Progenitor cell of endocrine pancreas (in vitro differentiated cells): ENCODE measurements at regions not wholly inside any gene's neighbourhood (a gene's known extent, or its start where the extent isn't known, plus 50 kb on each side); places are given as distances from the start of the nearest gene placed in this dataset.

Experiments
- DNase-seq: peaks from one replicate; pipeline ENCODE4 v3.0.0; 2021; ENCODE audit warnings: low spot score; ENCODE audit not compliant: unreplicated experiment
- H3K27ac Mint-ChIP-seq: 2 replicates; pipeline ENCODE4 v1.8.0; 2021; ENCODE audit warnings: mild to moderate bottlenecking, moderate library complexity, mixed read lengths
- H3K27me3 Mint-ChIP-seq: 2 replicates; pipeline ENCODE4 v1.8.0; 2021; ENCODE audit warnings: mixed read lengths
- H3K36me3 Mint-ChIP-seq: 2 replicates; pipeline ENCODE4 v1.8.0; 2022; ENCODE audit warnings: mixed read lengths; ENCODE audit not compliant: insufficient read depth
- H3K4me1 Mint-ChIP-seq: 2 replicates; pipeline ENCODE4 v1.8.0; 2021; ENCODE audit warnings: low read depth, mixed read lengths
- H3K4me3 Mint-ChIP-seq: 2 replicates; pipeline ENCODE4 v1.8.0; 2021; ENCODE audit warnings: low read depth, mild to moderate bottlenecking, moderate library complexity, mixed read lengths
- H3K9me3 Mint-ChIP-seq: 2 replicates; pipeline ENCODE4 v1.8.0; 2021; ENCODE audit warnings: low read depth, mixed read lengths
- CTCF ChIP-seq: fragments of 200-600 bp; sonication (generic); IDR thresholded peaks from one replicate; pipeline ENCODE4 v1.5.0; 2021; ENCODE audit warnings: antibody characterized with exemption, mild to moderate bottlenecking; ENCODE audit not compliant: unreplicated experiment

GRCh38 chr3:135779590-135780235 lies 185.8 kb upstream of the PPP2R3A start:
- H3K27ac Mint-ChIP-seq = no peak overlapping the region
- H3K27me3 Mint-ChIP-seq = no peaks in the 10 kb centered on the region
- no peak for TF ChIP-seq CTCF
- DNase-seq = no peak
- no peaks in the 10 kb centered on the region for H3K9me3 Mint-ChIP-seq
- H3K4me3 Mint-ChIP-seq = no peak overlapping the region
- no peaks in the 10 kb centered on the region for H3K36me3 Mint-ChIP-seq
- H3K4me1 Mint-ChIP-seq = no peaks in the 10 kb centered on the region

GRCh38 chr3:135781026-135781815 lies 184.3 kb upstream of the PPP2R3A start:
- Mint-ChIP-seq H3K27ac (no peak overlapping the region), H3K4me1 (no peaks in the 10 kb centered on the region), H3K9me3 (no peaks in the 10 kb centered on the region), H3K36me3 (no peaks in the 10 kb centered on the region), H3K4me3 (no peak overlapping the region), H3K27me3 (no peaks in the 10 kb centered on the region)
- no peak for TF ChIP-seq CTCF
- DNase-seq = no peak

GRCh38 chr3:135784557-135784956 lies 181.0 kb upstream of the PPP2R3A start:
- no peaks in the 10 kb centered on the region for H3K36me3 Mint-ChIP-seq
- TF ChIP-seq CTCF = no peak
- no peaks in the 10 kb centered on the region for H3K9me3 Mint-ChIP-seq
- no peak overlapping the region for H3K27ac Mint-ChIP-seq
- H3K4me1 Mint-ChIP-seq = peaks cover 10% of the 10 kb centered on the region
- H3K4me3 Mint-ChIP-seq = no peak overlapping the region
- no peaks in the 10 kb centered on the region for H3K27me3 Mint-ChIP-seq
- no peak for DNase-seq

- no peak for DNase-seq
- no peak overlapping the region for H3K4me3 Mint-ChIP-seq
- H3K9me3 Mint-ChIP-seq = no peaks in the 10 kb centered on the region
- TF ChIP-seq CTCF = no peak
- no peaks in the 10 kb centered on the region for H3K27me3 Mint-ChIP-seq
- H3K36me3 Mint-ChIP-seq = no peaks in the 10 kb centered on the region
- H3K27ac Mint-ChIP-seq = no peak overlapping the region
- H3K4me1 Mint-ChIP-seq = peaks cover 14% of the 10 kb centered on the region
Observed at GRCh38 chr3:135788146-135788545, 177.4 kb upstream of the PPP2R3A start.

GRCh38 chr3:135788978-135789377 lies 176.6 kb upstream of the PPP2R3A start:
- no peak for DNase-seq
- H3K27me3 Mint-ChIP-seq = no peaks in the 10 kb centered on the region
- no peaks in the 10 kb centered on the region for H3K9me3 Mint-ChIP-seq
- H3K27ac Mint-ChIP-seq = no peak overlapping the region
- no peaks in the 10 kb centered on the region for H3K36me3 Mint-ChIP-seq
- H3K4me3 Mint-ChIP-seq = no peak overlapping the region
- TF ChIP-seq CTCF = no peak
- H3K4me1 Mint-ChIP-seq = peaks cover 14% of the 10 kb centered on the region
